ENCODE measurements at regions not wholly inside any gene's neighbourhood (a gene's known extent, or its start where the extent isn't known, plus 50 kb on each side); places are given as distances from the start of the nearest gene placed in this dataset.
A peak's percentile ranks its signal among the peaks of the same experiment; 100 is the strongest.
"Not testable (repeated sequence)": the region's sequence is repeated elsewhere in the genome, so short reads cannot be mapped to it uniquely, and the experiment has no call there.

- not testable (repeated sequence) for DNase-seq (ENCODE audit: low read depth, low spot score); H3K27me3 Mint-ChIP-seq (ENCODE audit: low read depth); H3K36me3 Mint-ChIP-seq (ENCODE audit: low read depth); H3K9me3 Mint-ChIP-seq; H3K4me3 Mint-ChIP-seq; H3K27ac Mint-ChIP-seq (ENCODE audit: unreplicated experiment); H3K4me1 Mint-ChIP-seq
- peak; percentile 48 for TF ChIP-seq CTCF (conservative IDR thresholded peaks at IDR 0.05)
Observed at GRCh38 chr4:77366876-77367275, 209.9 kb downstream of the CCNG2 start.

- Mint-ChIP-seq H3K9me3 (peaks cover 7% of the 10 kb centered on the region), H3K4me3 (no peak overlapping the region), H3K27me3 (ENCODE audit: low read depth) (peaks cover 6% of the 10 kb centered on the region), H3K4me1 (no peaks in the 10 kb centered on the region), H3K27ac (ENCODE audit: unreplicated experiment) (no peak overlapping the region), H3K36me3 (ENCODE audit: low read depth) (no peaks in the 10 kb centered on the region)
- DNase-seq (ENCODE audit: low read depth, low spot score), result no peak
- TF ChIP-seq CTCF (conservative IDR thresholded peaks at IDR 0.05), result no peak
Observed at GRCh38 chr4:77367638-77368037, 210.6 kb downstream of the CCNG2 start.

GRCh38 chr4:77372375-77372774, 215.4 kb downstream of the CCNG2 start:
- Mint-ChIP-seq H3K4me1 (no peaks in the 10 kb centered on the region), H3K4me3 (no peak overlapping the region), H3K27me3 (ENCODE audit: low read depth) (peaks cover 6% of the 10 kb centered on the region), H3K36me3 (ENCODE audit: low read depth) (no peaks in the 10 kb centered on the region), H3K27ac (ENCODE audit: unreplicated experiment) (no peak overlapping the region), H3K9me3 (peaks cover 5% of the 10 kb centered on the region)
- no peak for DNase-seq (ENCODE audit: low read depth, low spot score)
- TF ChIP-seq CTCF (conservative IDR thresholded peaks at IDR 0.05), result no peak

GRCh38 chr4:77375866-77376607, 219.0 kb downstream of the CCNG2 start:
- DNase-seq (ENCODE audit: low read depth, low spot score), result no peak
- TF ChIP-seq CTCF (conservative IDR thresholded peaks at IDR 0.05), result no peak
- Mint-ChIP-seq H3K27me3 (ENCODE audit: low read depth) (peaks cover 10% of the 10 kb centered on the region), H3K36me3 (ENCODE audit: low read depth) (no peaks in the 10 kb centered on the region), H3K27ac (ENCODE audit: unreplicated experiment) (no peak overlapping the region), H3K4me1 (no peaks in the 10 kb centered on the region), H3K9me3 (peaks cover 5% of the 10 kb centered on the region), H3K4me3 (no peak overlapping the region)

- TF ChIP-seq CTCF (conservative IDR thresholded peaks at IDR 0.05), result no peak
- Mint-ChIP-seq H3K36me3 (ENCODE audit: low read depth) (no peaks in the 10 kb centered on the region), H3K4me1 (no peaks in the 10 kb centered on the region), H3K27me3 (ENCODE audit: low read depth) (peaks cover 13% of the 10 kb centered on the region), H3K9me3 (peaks cover 2% of the 10 kb centered on the region), H3K4me3 (no peak overlapping the region), H3K27ac (ENCODE audit: unreplicated experiment) (no peak overlapping the region)
- no peak for DNase-seq (ENCODE audit: low read depth, low spot score)
Observed at GRCh38 chr4:77376788-77377460, 219.9 kb downstream of the CCNG2 start.
